ENCODE measurements at regions not wholly inside any gene's neighbourhood (a gene's known extent, or its start where the extent isn't known, plus 50 kb on each side); places are given as distances from the start of the nearest gene placed in this dataset.

GRCh38 chr1:102562380-102562779, 545.9 kb downstream of the COL11A1 start:
- TF ChIP-seq CTCF (IDR thresholded peaks at IDR 0.05) (no peak), POLR2A (IDR thresholded peaks at IDR 0.05) (no peak)

Measured in Peyer's patch (tissue), 4 donors.